NOMO-1 treated with DMSO at 0.1 percent for 48 hours (cell line): ENCODE measurements at regions not wholly inside any gene's neighbourhood (a gene's known extent, or its start where the extent isn't known, plus 50 kb on each side); places are given as distances from the start of the nearest gene placed in this dataset.
A peak's percentile ranks its signal among the peaks of the same experiment; 100 is the strongest.

Source experiments
- DNase-seq: peaks from one replicate; lab custom pipeline; 2025; ENCODE audit not compliant: unreplicated experiment; lab: John Stamatoyannopoulos, UW

DNA sequence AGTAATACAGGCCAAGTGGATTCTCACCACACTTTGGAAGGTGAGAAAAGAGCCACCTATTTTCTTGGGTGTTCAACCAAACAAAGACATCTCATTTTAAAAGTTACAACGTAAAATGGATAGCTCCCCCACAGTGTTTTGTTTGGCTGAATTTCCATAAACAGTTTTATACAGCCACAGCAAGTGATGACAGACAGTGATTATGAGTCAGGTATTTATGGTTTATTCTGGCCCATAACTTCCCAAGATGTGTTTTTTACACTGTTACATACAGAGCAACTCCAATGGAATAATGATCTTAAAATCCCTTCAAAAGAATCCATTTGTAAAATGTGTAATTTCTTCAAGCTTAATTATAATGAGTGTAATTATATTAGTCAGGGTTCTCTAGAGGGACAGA is 421.3 kb downstream of the TLE1 start:
- no peak for DNase-seq

GRCh38 chr9:81266674-81267073 is 422.7 kb downstream of the TLE1 start:
- no peak for DNase-seq

- DNase-seq: no peak
These were observed 423.3 kb downstream of the TLE1 start for GRCh38 chr9:81266086-81266485.

DNA sequence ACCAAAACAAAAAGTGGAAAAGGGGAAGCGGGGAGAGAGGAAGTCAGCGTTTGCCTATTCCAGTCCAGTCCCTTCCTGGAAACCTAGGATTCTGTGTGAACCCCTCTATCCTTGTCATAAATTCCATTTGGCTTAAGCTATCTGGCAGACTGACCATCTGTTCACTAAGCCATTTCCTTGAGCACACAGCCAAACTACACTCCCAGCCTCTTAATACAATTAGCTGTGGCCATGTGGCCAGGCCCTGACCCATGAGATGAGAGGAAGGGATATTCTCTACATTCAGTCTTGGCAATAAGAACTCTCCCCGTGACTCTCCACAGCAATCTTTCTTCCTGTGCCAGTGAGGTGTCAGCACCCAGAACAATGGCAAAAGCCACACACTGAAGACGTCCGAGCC is 424.8 kb downstream of the TLE1 start:
- no peak for DNase-seq

DNA sequence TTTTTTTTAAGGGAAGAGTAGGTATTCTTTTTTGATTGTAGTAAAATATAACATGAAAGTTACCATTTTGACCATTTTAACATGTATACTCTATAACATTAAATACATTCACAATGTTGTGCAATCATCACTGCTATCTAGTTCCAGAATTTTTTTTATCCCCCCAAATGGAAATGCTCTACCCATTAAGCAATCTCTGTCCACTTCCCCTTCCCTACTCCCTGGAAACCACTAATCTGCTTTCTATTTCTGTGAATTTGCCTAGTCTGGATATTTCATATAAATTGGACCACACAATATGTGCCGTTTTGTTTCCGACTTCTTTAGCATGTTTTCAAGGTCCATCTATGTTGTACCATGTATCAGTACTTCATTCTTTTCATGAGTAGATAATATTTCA is 429.5 kb downstream of the TLE1 start:
- DNase-seq: peak; percentile 4

DNA sequence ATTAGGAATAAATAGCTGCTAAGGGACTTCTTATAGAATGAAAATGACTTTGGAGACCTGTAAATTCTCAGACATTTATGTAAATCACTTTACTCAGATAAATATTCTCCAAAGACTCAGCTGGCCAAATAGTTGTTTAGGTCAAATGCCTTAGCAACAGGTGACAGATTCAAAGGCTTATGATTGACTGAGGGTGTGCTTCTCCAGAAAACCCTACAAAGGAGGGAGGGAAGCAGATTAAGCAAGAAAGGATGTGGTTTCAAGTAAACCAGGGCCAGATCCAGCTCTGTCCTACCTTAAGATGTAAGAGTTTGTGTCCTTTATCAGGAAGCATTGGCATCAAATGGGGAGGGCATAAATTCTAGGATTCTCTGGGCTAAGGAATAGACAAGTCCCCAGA is 433.0 kb downstream of the TLE1 start:
- DNase-seq: no peak

GRCh38 chr9:81250606-81251005 is 438.7 kb downstream of the TLE1 start:
- DNase-seq: no peak

DNA sequence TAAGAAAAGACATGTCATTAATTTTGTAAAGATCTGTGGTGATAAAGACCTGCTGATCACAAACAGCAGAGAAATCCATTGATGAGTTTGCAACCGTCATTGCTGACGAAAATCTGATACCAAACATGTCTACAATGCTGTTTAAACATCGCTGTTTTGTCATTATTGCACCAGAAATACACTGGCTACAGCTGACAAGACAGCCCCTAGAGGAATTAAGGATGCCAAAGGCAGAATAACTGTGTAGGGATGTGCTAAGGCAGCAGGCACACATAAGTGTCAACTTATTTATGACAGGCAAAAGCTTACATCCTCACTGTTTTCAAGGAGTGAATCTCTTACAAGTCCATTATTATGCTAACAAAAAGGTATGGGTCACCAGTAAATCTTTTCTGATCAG is 439.3 kb downstream of the TLE1 start:
- DNase-seq: no peak

- DNase-seq: no peak
These were observed 443.9 kb downstream of the TLE1 start for GRCh38 chr9:81245254-81245956.

GRCh38 chr9:81244631-81245030 is 444.7 kb downstream of the TLE1 start:
- DNase-seq: no peak

DNA sequence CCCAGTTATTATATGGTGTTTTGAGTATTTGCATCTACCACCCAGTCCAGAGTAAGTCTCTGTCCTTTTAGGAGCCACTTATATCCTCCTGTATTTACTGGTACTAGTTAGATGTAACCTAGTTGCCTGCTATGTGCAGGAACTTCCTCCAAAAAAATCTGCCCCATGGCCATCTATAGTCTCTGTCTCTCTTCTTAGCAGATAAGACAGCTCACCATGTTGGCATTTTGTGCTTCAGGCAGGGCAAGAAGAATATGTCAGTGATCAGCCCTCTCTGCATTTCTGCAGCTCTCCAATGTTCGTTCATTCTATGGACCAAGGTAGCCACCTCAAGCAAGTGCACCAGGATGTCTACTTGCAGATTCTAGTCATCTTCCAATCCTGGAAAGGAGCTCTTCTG is 446.5 kb downstream of the TLE1 start:
- DNase-seq: no peak

DNA sequence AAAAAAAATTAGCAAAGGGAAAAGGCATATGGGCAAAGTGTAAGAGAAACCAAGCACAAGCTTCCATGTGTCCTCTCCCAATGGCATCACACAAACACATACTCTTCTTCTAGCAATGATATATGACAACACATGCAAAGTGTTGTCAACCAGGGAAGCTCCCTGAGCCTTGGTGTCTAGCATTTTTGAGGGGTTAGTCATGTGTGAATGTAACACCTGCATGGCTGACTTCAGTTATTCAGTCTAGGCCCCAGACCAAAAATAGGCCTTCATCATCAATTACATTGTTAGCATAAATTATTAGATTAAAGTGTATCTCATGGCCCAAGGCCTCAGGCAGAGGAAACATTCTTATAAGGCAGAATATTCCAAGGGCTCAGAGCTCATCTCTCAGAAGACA is 450.0 kb downstream of the TLE1 start:
- DNase-seq: no peak

- DNase-seq: no peak
These were observed 451.6 kb downstream of the TLE1 start for GRCh38 chr9:81237565-81238231.

DNA sequence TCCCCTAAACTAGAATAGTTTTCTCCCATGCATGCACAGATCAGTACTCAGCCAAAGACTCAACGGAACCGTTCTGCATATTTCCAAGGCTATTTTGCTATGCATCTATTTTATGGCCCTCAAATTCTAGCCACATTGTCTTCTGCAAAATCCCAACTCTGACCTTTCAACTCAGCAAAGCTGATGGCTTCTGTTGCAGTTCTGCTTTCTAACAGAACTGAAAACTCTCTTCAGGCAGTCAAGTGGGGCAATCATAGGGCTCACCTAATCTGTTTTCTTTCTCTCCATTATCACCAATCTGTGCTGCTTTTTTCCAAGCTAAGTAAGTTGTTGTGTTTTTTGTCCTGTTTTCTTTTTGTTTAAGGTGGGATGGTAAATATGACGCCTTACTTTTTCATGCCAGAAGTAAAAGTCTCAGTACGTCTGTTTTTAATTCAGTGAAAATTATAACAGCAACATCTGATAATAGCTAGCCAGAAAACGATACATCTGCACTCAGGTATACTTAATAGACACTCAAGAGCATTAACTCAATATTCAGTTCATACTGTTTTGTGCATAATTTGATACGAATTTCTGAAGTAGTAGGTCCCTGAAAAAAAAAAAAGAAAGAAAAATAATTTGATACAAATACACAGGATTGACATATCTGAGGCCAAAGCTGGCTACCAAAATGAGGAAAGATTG is 454.3 kb downstream of the TLE1 start:
- peak; percentile 25 for DNase-seq

GRCh38 chr9:81231011-81231410 is 458.3 kb downstream of the TLE1 start:
- DNase-seq: no peak

DNA sequence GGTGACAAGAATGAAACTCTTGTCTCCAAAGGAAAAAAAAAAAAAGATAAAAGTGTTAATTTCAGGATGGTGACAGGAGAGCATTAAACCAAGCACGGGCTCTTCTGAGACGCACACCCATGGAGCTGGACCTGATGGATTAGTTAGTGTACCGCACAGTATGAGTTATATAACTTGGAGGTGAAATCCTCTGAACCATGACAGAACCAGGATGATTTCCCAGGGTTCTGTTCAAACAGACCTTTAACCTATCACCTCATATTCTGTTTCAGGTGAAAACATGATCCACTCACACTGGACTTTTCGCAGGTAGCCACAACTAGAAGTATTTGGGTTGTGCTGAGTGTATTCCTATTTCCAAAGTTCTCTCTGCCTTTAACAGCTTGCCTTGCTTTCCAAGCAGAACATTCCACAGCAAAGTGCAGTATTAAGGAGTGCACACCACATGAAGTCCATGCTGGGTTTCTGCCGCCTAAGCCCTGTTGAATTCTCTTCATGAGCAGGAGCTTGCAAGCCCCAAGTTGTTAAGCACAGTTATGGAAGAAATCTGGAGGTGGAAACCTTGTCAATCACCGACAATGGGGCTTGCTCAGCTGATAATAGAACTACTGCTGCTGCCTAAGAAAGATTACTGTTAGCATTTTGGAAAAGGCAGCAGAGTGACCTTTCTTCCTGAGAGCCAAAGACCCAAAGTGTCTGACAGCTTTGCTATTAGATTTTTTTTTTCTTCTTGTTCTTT is 461.7 kb downstream of the TLE1 start:
- no peak for DNase-seq

DNA sequence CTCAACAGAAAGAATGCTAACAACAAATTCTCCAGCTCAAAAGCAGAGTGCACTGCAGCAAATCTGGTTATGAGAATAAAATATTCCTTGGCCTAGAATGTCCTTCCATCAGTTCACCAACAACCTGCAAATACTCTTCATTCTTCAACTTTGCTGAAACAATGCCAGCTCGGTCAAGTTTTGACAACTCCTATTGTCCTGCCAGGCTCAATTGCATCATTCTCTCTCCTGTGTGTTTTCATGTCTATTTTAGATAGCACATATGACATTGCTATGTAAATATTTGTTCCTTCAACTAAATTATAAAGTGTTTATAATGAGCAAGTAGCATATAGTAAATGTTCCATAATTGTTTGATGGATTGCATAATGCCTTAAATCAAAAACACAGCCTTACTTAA is 463.8 kb downstream of the TLE1 start:
- no peak for DNase-seq

GRCh38 chr9:81224166-81225081 is 464.9 kb downstream of the TLE1 start:
- no peak for DNase-seq

- no peak for DNase-seq
These were observed 474.4 kb downstream of the TLE1 start for GRCh38 chr9:81214975-81215374.

DNA sequence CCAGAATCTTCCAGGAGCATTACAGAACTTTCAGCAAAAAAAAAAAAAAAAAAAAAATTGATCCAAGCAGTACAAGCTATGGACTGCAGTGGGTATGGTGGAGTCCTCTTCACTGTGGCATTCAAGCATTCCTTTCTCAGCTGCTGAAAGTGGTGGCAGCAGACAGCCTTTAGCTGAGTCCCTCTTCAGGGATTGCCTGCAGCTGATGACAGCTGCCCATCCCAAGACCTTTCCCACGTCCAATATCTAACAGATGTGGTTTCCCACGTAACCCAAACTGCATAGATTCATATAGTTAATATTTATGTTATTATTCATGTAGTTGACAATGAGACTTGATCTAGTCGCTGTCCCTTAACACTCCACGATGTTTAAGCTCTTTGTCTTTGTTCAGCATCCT is 475.9 kb downstream of the TLE1 start:
- no peak for DNase-seq

GRCh38 chr9:81211741-81212140 is 477.6 kb downstream of the TLE1 start:
- no peak for DNase-seq
